GM23338 (cell line): ENCODE measurements at regions not wholly inside any gene's neighbourhood (a gene's known extent, or its start where the extent isn't known, plus 50 kb on each side); places are given as distances from the start of the nearest gene placed in this dataset.

Source experiments
- TF ChIP-seq, protein P1 (sequence below), 2 experiments: fragments of 200-600 bp in 1 of 2; sonication (generic) in 1 of 2; conservative IDR thresholded peaks; 2 replicates each; pipeline versions ENCODE4 v1.5.1 to v1.6.1; 2016 to 2017; ENCODE audit warnings: antibody characterized with exemption in 2 of 2, low read depth in 2 of 2, mild to moderate bottlenecking in 2 of 2, moderate library complexity in 1 of 2
- TF ChIP-seq, protein P2 (sequence below): IDR thresholded peaks from 2 replicates; pipeline ENCODE4 v1.6.1; 2016; ENCODE audit warnings: antibody characterized with exemption

DNA sequence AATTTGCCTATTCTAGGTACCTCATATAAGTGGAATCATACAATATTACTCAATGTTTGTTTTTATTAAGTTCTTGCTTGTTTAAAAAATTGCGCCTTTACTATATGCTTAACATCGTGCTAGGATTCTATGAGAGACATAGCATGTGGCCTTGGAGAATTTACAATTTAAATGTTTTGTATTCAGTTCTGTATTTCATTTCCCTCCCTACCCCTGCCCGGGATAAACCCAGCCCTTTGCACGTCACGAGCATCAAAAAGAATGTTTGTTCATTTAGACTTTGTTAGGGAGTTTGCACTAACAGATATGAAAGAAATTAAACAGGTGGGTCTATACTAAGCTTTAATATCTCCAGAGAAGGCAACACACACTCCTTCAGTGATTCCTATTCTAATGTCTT, 75.7 kb downstream of the C18orf54 start:
- TF ChIP-seq, protein P1, sequence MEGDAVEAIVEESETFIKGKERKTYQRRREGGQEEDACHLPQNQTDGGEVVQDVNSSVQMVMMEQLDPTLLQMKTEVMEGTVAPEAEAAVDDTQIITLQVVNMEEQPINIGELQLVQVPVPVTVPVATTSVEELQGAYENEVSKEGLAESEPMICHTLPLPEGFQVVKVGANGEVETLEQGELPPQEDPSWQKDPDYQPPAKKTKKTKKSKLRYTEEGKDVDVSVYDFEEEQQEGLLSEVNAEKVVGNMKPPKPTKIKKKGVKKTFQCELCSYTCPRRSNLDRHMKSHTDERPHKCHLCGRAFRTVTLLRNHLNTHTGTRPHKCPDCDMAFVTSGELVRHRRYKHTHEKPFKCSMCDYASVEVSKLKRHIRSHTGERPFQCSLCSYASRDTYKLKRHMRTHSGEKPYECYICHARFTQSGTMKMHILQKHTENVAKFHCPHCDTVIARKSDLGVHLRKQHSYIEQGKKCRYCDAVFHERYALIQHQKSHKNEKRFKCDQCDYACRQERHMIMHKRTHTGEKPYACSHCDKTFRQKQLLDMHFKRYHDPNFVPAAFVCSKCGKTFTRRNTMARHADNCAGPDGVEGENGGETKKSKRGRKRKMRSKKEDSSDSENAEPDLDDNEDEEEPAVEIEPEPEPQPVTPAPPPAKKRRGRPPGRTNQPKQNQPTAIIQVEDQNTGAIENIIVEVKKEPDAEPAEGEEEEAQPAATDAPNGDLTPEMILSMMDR (conservative IDR thresholded peaks at IDR 0.05; ENCODE audit: low read depth in 2 of 2) = no peak
- TF ChIP-seq, protein P2, sequence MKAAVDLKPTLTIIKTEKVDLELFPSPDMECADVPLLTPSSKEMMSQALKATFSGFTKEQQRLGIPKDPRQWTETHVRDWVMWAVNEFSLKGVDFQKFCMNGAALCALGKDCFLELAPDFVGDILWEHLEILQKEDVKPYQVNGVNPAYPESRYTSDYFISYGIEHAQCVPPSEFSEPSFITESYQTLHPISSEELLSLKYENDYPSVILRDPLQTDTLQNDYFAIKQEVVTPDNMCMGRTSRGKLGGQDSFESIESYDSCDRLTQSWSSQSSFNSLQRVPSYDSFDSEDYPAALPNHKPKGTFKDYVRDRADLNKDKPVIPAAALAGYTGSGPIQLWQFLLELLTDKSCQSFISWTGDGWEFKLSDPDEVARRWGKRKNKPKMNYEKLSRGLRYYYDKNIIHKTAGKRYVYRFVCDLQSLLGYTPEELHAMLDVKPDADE = no peak
